ENCODE measurements at regions not wholly inside any gene's neighbourhood (a gene's known extent, or its start where the extent isn't known, plus 50 kb on each side); places are given as distances from the start of the nearest gene placed in this dataset.

GRCh38 chr7:110358028-110358427 is 732.9 kb upstream of the LRRN3 start:
- TF ChIP-seq, protein P1, sequence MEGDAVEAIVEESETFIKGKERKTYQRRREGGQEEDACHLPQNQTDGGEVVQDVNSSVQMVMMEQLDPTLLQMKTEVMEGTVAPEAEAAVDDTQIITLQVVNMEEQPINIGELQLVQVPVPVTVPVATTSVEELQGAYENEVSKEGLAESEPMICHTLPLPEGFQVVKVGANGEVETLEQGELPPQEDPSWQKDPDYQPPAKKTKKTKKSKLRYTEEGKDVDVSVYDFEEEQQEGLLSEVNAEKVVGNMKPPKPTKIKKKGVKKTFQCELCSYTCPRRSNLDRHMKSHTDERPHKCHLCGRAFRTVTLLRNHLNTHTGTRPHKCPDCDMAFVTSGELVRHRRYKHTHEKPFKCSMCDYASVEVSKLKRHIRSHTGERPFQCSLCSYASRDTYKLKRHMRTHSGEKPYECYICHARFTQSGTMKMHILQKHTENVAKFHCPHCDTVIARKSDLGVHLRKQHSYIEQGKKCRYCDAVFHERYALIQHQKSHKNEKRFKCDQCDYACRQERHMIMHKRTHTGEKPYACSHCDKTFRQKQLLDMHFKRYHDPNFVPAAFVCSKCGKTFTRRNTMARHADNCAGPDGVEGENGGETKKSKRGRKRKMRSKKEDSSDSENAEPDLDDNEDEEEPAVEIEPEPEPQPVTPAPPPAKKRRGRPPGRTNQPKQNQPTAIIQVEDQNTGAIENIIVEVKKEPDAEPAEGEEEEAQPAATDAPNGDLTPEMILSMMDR (IDR thresholded peaks at IDR 0.05; ENCODE audit: low read length) = no peak
- TF ChIP-seq EZH2 (IDR thresholded peaks at IDR 0.05; ENCODE audit: borderline replicate concordance, low read length) = no peak
